G401 (cell line): ENCODE measurements at regions not wholly inside any gene's neighbourhood (a gene's known extent, or its start where the extent isn't known, plus 50 kb on each side); places are given as distances from the start of the nearest gene placed in this dataset.
"Not testable (repeated sequence)": the region's sequence is repeated elsewhere in the genome, so short reads cannot be mapped to it uniquely, and the experiment has no call there.

Experiments used
- DNase-seq: peaks from one replicate; pipeline ENCODE4 v3.0.0-alpha.2; 2015; ENCODE audit warnings: low spot score
- in situ Hi-C: cut with HindIII; loops from 2 replicates; pipeline ENCODE4 v1.10.0; 2016; ENCODE audit warnings: low sequenced_read_pairs, mixed read lengths

DNA sequence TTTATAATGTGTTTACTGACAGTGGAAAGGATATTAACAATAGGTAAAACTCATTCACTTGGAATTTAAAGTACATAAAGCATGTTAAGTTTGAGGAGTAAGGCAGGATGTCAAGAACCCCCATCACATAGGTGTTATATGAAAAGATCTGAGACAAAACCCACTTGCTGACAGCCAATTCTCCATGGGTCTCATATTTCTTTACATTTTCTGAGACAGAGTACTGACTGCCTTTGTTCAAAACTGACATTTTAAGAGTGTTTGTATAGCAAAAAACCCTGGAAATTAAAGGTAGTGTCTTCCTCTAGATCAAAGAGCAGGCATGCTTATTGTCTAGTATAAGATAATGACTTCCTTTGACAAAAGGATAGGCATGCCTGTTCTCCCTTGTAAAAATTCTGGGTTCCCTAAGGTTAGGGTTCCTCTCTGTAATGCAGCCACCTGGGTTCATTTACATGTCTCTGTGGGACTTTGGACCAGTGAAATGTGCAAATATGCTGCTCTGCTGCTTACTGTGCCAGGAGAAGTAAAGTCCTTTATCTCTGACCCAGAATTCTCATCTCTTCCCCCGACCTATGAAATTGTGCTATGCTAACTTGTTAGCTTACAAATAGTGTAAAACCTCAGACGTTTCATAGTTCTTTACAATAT, 123.6 kb downstream of the PCDH18 start:
- in situ Hi-C loops = no loop called here
- DNase-seq = no peak

DNA sequence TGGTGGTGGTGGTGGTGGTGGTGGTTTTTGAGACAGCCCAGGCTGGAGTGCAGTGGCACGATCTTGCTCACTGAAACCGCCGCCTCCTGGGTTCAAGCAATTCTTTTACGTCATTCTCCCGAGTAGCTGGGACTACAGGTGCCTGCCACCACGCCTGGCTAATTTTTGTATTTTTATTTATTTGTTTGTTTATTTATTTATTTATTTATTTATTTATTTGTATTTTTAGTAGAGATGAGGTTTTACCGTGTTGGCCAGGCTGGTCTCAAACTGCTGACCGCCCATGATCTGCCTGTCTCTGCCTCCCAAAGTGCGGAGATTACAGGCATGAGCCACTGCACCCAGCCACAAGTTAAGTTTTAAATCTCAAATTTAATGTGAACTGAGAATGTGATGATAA, 126.5 kb downstream of the PCDH18 start:
- DNase-seq, in situ Hi-C loops: not testable (repeated sequence)

DNA sequence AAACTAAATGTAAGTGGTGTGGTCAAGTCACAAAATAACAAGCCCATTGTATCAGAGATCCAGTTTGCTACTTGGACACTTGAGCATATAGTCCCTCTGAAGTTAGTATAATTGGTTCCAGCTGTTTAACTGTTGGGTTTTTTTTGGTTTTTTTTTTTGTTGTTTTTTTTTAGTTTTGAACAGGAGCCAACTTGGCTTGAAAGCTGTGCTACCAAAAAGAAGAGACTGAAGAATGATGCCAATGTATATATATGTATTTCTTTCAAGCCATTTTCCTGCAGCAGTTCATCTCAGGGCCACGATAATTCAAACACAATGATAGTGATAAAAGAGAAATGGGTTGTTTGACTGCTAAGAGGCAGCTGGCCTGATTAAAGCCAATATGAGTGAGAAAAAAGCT, 138.3 kb downstream of the PCDH18 start:
- in situ Hi-C loops = no loop called here

DNA sequence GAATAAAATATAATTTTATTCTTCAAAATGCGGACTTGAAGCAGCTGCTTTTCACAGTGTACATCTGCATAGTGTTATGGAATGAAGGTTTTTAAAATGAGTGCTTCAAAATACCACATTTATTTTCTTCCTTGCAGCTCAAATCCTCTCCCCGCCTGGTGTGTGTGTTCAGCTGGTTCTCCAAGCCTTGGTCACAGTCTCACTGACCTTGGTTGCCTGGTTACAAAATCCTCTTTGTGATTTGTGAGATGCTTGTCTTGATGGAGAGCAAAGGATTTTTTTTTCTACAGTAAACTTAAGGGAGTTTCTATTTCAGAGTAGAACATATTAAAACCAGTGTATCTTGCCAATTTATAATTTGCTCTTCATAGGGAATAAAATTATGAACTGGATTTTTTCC, 139.2 kb downstream of the PCDH18 start:
- in situ Hi-C loops = no loop called here
- no peak for DNase-seq

More for the DNA sequence above, 138.3 kb downstream of the PCDH18 start:
- DNase-seq = no peak

DNA sequence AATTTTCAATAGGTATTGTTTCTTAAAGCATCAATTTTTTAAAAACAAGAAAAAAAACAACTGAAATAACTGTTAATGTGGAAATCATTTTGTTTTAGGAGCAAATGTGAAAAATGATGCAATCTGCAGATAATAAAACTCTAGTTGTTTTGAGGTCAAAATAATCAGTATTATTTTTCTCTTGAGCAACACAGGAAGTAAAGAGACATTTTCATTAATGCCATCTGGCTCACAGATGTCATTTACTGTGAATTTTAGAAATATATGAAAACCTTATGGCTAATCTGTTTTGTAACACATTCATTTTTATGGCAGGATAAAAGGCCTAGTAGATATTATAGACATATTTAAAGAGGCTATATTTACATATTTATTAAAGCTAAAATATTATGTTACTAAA, 141.6 kb downstream of the PCDH18 start:
- in situ Hi-C loops = no loop called here
- no peak for DNase-seq

DNA sequence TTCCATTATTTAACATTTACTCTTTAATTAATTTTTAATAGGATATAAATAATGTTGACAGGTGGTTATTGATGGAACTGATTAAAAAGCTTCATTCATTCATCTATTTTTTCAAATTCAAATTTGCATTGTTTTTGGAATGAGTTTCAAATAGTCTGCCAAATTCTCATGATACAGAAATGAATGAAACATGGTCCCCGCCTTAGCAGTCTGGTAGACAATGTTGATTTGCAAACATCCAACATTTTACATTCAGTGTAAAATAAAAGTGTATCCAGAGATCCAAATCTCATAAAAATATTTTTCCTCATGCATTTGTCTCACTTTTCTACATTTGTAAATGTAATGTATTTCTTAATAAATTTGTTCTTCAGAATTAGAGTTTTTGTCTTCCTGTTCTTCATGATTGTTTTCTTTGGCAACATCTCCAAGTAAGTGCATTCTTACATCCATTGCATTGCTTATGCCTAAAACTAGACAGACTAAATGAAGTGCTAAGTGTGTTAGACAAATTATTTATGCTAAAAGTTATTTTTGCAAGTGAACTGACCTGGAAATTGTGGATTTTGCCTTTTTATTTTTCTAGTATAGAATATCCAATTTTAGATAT, 142.3 kb downstream of the PCDH18 start:
- in situ Hi-C loops = no loop called here
- no peak for DNase-seq

DNA sequence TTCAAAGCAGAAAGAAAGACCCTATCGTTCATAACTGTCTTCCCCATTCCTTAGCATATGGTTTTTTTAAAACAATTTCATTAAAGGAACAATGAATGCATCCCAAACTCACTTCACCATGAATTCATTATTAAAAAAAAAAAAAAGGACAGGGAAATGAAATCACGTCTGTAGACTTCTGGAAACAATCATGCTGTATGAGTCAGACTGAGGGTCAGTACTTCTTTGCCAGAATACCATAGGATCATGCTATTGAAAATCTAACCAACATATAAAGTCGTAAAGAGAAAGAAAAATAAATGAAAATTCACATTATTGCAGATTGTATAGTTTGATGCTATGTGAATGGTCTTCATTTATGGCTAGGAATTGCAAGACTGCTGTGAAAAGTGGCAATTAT, 144.4 kb downstream of the PCDH18 start:
- in situ Hi-C loops = no loop called here
- DNase-seq = no peak

DNA sequence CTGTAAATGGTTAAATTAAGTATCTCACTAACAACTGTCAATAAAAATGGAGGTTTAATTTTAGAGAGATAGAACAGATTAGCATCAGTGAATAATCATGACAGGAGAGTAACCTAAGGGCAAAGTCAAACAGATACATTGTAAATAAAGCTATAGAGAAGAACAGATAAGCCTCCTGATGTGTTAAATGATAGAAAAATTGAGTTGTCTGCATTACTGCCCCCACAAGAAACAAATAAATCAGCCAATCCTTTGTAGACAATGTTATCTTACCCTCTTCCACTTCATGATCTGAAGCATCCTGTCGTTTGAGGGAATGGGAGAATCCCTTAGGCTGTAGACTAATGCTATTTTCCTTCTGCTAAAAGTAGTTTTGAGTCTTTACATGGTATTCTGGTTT, 147.8 kb downstream of the PCDH18 start:
- no peak for DNase-seq
- in situ Hi-C loops = no loop called here

DNA sequence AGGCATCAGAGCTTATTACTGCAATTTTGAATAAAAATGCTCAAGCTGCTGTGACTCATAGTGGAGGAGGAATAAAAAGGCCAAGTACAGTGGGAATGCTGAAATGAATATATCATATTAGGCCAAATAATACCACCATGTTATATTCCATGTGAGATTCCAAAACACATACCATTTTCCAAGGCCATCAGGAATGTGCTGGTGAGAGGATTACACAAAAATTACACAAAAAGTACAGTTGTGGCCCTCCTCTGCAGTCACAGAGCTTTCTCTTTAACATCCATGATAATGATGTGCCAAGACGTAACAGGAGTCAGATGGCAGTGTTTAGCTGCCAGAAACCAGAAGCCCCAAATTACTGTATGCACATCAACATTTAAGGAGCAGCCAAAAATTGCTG, 153.5 kb downstream of the PCDH18 start:
- DNase-seq = no peak
- in situ Hi-C loops = no loop called here

DNA sequence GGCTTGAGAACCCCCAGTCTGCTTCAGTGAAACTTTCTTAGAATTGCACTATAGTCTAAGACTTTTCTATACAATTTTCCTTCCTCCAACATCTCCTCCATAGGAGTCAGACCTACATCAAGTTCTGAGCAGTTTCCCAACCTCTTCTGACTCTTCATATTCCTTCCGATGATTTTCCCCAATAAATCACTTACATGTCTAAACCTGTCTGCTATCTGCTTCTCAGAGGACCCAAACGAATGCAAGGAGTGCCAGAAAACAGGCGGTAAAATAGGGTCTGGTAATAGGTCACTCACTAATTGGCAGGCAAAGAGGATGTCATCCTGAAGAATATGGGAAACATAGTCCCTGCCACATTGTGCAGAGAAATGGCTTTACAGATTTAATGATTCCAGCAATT, 153.9 kb downstream of the PCDH18 start:
- no peak for DNase-seq
- in situ Hi-C loops = no loop called here

DNA sequence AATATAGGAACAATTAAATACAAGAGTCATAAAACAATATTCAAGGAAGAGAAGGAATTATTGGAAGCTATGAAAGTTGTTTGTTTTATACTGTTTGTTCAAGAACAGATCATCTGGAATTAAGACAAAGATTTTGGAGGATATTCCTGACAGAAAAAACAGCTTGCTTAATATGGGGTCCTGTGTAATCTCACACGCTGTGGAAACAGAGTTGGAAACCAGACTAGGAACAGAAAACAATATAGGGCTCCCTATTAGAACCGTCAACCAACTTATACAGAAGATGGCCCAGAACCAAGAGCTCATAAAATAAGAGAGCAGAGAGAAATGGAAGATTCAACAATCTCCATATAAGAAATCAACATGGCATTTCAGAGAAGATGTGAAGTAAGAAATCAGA, 156.0 kb downstream of the PCDH18 start:
- no peak for DNase-seq
- in situ Hi-C loops = no loop called here

DNA sequence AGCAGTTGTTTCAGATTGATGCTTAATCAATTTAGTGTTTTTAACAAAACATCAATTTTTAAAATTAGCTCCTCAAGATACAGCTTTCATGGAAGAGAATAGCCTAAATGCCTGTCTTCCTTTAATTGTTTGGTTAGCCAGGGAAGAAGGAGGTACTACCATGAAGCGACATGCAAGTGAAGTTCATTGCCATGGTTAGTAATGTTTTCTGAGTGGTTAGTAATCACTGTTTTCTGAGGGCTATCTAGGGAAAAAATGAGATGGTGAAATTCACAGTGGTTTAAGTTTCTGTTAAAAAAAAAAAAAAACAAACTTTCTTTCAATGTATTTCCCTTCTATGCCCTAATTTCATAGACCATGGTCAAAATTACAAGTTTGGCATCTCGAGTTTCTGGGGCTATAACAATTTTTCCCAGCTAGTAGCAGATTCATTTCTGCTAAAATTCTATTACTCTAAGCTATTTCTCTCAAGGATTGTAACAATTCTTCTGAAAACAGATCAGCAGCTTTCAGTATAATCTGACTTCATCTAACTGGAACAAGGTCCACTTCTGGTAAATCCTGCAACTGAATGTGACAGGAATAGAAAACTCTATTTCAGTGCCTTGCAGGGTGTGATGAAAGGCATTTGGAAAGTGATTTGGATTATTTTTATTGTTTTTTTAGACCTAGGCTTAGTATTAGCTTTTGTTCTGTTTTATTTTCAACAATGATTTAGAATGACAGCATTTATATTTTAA, 157.0 kb downstream of the PCDH18 start:
- no peak for DNase-seq
- in situ Hi-C loops = no loop called here

DNA sequence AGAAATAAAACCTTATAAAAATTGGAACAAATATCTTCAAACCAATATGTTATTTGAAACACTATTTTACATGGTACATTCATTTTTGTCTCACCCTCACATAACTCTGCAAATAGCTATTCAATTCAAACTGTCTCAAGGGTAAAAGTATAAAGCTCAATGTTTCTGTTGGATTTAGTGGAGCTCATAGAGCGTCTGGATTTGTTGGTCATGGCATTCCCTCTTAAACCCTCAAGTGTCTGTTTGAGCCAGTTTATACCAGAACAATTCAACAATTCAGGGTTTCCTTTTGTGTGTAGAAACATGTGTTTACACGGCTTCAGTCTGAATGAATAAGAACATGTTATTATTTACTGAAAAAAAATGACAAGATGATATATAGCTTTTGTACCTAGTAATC, 161.6 kb downstream of the PCDH18 start:
- no peak for DNase-seq
- in situ Hi-C loops = no loop called here

DNA sequence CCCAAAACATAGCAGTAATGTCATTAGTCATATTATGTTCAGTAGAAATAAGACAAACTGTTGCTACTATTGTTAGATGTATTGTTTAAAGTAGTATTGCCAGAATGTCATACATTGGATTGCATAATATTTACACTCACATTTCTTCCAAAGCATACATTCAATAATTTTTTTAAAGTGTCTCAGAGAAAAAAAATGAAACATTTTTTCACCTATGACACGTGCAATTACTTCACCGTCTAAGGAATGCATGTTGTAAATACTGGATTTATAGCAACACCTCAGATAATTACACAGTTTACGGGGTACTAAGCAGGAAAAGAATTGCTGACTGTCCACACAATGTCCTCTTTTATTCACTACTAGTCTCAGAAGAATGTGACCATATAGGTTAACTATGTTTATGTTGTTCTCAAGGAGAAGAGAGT, 162.1 kb downstream of the PCDH18 start:
- in situ Hi-C loops = no loop called here
- no peak for DNase-seq

DNA sequence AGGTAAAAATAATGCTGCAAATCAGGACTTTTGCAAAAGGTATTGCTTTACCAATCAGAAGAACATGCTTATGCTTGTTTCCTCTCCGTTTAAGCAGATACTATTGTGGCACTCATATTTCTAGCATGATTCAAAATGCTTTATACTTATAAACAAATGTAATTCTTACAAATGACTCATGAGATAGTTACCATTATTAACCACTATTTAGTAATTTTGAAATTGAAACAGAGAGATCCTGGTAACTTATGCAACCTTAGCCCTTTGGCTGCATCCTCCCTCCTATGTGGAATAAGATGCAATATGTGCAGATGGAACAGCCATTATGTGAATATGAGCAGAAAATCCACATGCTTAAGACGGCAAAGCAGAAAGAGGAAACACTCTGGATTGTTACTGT, 164.7 kb downstream of the PCDH18 start:
- in situ Hi-C loops = no loop called here

DNA sequence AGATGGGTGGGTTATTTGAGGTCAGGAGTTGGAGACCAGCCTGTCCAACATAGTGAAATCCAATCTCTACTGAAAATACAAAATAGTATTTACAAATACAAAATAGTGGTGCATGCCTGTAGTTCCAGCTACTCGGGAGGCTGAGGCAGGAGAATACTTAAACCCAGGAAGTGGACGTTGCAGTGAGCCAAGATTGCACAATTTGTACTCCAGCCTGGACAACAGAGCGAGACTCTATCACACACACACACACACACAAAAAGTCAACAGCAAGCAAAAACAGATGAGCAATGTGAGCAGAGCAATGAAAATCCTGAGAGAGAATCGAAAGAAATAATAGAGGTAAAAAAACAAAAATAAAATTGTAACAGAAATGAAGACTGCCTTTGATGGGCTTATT, 168.8 kb downstream of the PCDH18 start:
- in situ Hi-C loops = no loop called here
- DNase-seq = no peak

More for the DNA sequence above, 164.7 kb downstream of the PCDH18 start:
- no peak for DNase-seq

DNA sequence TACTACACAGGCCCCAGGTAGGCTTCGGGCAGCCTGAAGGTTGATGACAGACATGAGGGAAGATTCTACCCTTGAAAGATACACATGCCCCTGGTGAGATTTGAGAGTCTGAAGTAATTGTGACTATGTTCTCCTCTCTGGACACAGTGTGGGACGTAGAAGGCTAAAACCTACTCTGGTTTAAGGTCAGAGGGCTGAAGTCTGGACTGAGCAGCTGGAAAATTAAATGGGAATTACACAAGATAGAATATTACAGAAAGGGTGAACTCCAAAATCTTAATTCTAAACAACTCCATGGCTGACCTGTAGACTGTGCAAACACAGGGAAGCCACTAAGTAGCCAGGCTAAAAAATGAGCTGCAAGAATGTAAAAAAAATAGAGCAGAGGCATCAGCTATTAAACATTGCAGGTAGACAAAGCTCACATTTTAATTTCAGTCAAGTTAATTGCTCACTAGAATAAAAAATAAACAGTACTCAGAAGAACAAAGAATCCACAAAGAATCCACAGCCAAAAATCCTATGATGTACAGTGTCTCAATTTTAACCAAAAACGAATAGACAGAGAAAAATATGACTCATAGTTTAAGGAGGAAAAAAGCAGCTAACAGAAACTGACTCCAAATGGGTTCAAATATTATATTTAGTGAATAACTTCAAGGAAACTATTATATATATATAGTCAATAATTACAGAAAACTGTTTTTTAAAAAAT, 170.4 kb downstream of the PCDH18 start:
- in situ Hi-C loops = no loop called here
- DNase-seq = no peak

DNA sequence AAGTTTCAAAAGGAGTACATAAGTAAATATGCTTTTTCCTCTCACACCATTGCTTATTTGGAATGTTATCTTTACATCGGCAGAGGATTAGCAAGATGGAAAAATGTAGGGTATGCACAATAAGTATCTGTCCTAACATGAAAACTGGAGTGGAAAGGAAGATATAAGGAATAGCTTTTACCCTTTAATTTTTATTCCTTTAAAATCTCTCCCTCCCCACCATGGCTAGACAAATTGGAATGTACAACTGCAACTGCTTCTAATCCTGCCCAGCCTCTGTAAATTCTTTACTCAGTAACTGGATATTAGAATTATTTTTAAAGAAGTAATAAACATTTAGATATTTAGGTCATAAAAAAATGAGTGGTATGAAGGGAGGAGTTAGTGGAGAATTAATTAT, 171.5 kb downstream of the PCDH18 start:
- in situ Hi-C loops = no loop called here
- no peak for DNase-seq

DNA sequence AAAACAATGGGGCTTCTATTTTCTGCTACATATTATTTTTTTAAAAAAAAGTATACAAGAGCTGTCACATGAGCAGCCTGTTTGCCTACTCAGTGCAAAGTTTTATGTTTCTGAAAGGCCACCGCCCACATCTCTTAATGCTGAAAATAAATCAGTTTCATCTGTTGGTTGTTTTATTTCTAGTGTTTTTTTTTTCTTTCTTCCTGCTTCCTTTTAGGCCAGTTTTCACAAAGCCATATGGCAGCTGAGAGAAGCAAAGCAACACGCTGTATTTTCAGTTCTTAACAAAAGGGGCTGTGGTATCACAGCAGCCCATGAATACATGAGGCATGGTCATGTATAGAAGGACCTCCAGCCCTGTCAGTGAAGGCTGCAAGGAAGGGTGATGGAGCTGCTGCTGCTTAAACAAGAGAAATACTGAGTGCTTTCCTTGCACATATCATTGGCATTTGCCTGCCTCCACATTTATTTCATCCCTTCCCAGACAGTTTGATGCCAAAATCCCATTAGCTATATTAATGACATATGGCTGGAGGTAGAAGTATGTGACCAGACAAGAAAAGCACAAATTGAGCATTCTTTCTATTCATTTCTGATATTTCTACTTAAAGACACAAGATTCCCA, 172.5 kb downstream of the PCDH18 start:
- no peak for DNase-seq
- in situ Hi-C loops = no loop called here

DNA sequence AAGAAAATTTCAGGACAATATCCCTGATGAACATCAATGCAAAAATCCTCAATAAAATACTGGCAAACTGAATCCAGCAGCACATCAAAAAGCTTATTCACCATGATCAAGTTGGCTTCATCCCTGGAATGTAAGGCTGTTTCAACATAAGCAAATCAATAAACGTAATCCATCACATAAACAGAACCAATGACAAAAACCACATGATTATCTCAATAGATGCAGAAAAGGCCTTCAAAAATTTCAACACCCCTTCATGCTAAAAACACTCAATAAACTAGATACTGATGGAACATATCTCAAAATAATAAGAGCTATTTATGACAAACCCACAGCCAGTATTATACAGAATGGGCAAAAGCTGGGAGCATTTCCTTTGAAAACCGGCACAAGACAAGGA, 177.7 kb downstream of the PCDH18 start:
- DNase-seq, in situ Hi-C loops: not testable (repeated sequence)
